Hippocampal formation (tissue), 2 donors: ENCODE measurements at regions not wholly inside any gene's neighbourhood (a gene's known extent, or its start where the extent isn't known, plus 50 kb on each side); places are given as distances from the start of the nearest gene placed in this dataset.
"Not testable (repeated sequence)": the region's sequence is repeated elsewhere in the genome, so short reads cannot be mapped to it uniquely, and the experiment has no call there.

Experiments
- DNase-seq, 2 donors: peaks; one replicate each; lab custom pipeline; 2025; lab: John Stamatoyannopoulos, UW

- DNase-seq = no peak
Observed at GRCh38 chr12:82300611-82301010, 57.6 kb downstream of the CCDC59 start.

GRCh38 chr12:82299319-82300025 lies 58.7 kb downstream of the CCDC59 start:
- no peak for DNase-seq

DNA sequence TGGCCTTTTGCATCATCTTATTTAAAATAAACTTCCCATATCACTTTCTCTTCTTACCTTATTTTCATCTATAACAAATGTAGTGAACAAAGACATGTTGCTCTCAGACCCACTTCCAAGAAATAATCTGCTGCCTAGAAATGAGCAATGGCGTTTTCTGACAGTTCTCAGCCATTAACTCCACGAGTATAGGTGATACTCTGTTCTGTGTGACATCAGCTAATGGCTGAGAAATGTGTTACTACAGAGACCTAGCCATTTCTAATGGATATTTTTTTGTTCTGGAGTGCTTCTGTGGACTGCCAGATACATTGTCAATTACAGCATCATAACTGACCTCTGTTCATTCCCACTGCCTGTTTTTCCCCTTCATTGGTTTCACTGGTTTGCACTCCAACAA lies 67.8 kb downstream of the CCDC59 start:
- DNase-seq = no peak

DNA sequence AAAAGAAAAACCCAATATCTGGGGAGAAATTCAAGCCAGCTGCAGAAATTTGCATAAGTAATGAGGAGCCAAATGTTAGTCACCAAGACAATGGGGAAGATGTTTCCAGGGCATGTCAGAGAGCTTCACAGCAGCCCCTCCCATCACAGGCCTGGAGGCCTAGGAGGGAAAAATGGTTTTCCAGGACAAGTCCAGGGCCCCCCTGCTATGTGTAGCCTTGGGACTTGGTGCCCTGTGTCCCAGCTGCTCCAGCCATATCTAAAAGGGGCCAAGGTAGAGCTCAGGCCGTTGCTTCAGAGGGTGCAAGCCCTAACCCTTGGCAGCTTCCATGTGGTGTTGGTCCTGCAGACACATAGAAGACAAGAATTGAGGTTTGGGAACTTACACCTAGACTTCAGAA lies 76.9 kb downstream of the CCDC59 start:
- DNase-seq = not testable (repeated sequence)

- DNase-seq = no peak
Observed at GRCh38 chr12:82279536-82280058, 78.6 kb downstream of the CCDC59 start.

- no peak for DNase-seq
Observed at GRCh38 chr12:82277582-82277981, 80.6 kb downstream of the CCDC59 start.

- DNase-seq = no peak
Observed at GRCh38 chr12:82242729-82243128, 115.5 kb downstream of the CCDC59 start.

DNA sequence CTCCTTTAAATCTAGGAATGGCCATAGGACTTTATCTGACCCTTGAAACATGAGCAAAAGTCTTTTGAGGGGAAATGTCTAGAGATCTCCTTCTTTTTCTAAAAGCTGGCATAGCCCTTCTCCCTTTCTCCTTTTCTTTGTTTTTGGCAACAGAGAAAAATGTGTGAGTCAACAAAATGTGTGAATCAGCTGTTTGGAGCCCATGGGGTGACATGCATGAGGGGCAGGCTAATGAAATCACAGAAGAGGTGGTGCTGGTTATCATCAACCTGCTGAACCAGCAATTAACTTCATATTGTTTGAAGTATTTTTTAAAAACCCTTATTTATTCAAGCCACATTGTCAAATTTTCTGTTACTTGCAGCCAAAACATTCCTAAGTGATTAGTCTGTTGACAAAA lies 132.3 kb downstream of the CCDC59 start:
- no peak for DNase-seq

GRCh38 chr12:82223426-82223825 lies 134.8 kb downstream of the CCDC59 start:
- DNase-seq = no peak

DNA sequence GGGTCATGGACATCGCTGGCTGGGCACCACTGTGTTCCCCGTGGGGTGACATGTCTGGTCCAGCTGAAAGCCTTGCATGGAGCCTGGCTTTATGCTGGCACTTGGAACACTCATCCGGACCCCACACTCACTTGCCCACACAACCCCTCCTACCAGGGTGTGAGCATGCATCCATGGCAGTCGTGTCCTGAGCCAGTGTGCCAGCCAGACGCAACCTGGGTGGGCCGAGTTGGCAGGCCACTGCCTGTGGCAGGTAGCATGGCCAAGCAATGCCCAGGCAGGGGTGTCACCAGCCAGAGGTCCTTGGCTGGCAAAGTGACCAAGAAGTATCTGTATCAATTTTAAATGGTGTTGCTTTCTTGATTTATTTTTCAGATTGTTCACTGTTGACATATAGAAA lies 141.7 kb downstream of the CCDC59 start:
- no peak for DNase-seq

GRCh38 chr12:82213761-82214160 lies 144.4 kb downstream of the CCDC59 start:
- no peak for DNase-seq

GRCh38 chr12:82210882-82211281 lies 147.3 kb downstream of the CCDC59 start:
- no peak for DNase-seq

DNA sequence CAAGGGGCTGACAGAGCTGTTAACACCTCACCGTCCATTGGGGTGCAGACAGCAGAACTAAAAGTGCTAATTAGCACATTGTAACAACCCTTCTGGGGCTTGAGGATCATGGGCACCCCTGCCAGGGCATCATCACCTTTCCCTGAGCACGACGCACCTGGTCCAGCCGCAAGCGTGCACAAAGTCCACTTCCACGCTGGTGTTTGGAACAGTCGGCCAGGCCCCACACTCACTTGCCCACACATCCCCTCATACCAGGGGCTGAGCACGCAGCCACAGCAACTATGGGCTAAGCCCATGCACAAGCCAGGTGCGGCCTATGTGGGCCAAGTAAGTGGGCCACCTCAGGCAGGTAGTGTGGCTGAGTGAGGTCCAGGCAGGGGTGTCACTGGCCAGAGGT lies 148.7 kb downstream of the CCDC59 start:
- no peak for DNase-seq

GRCh38 chr12:82207556-82207955 lies 150.6 kb downstream of the CCDC59 start:
- no peak for DNase-seq

DNA sequence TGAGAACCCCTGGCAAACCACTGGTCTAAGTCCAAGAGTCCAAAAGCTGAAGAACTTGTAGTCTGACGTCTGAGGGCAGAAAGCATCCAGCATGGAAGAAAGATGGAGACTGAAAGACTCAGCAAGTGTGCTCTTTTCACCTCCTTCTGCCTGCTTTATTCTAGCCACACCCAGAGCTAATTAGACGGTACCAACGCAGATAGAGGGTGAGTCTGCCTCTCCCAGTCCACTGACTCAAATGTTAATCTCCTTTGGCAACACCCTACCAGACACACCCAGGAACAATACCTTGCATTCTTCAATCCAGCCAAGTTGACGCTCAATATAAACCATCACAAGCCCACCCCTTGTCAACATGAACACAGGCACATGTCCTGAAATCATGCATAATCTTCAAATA lies 155.1 kb downstream of the CCDC59 start:
- no peak for DNase-seq

- no peak for DNase-seq
Observed at GRCh38 chr12:82187595-82187994, 170.6 kb downstream of the CCDC59 start.

DNA sequence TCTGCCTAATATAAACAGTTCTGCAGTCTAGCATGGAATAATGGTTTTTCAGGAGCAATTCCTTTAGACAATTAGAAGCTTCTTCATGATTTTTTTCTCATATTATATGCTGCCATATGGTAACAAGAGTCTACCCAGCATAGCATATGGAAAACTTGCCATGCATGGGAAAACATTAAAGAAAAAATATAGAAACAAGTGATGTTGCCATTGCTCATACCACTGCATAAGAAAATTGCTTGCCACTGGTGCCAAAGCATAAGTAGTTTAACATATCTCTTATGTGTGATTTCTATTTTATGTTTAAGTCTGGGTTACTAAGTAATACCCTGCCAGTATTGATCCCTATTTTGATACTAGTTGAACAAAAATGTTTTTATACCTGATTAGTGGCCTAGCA lies 171.2 kb downstream of the CCDC59 start:
- no peak for DNase-seq

GRCh38 chr12:82186282-82186681 lies 171.9 kb downstream of the CCDC59 start:
- DNase-seq = no peak

DNA sequence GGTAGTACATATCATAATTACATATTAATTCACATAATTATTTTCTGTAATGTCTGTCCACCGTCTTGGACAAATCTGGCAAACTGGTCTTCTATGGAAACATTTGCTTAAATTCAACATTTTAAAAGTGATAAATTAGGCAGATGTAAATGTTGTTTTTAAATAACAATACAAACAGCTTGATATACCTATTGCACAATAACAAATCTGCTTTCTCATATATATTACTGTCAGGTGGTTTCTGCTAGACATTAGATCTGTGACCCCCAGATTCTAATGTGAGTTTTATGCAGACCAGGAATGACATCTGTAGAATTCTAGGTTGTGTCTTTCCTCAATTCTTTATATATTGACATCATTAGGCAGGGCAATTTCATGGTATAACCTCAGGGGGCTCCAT lies 173.3 kb downstream of the CCDC59 start:
- no peak for DNase-seq

GRCh38 chr12:82182601-82183190 lies 175.5 kb downstream of the CCDC59 start:
- DNase-seq = no peak

DNA sequence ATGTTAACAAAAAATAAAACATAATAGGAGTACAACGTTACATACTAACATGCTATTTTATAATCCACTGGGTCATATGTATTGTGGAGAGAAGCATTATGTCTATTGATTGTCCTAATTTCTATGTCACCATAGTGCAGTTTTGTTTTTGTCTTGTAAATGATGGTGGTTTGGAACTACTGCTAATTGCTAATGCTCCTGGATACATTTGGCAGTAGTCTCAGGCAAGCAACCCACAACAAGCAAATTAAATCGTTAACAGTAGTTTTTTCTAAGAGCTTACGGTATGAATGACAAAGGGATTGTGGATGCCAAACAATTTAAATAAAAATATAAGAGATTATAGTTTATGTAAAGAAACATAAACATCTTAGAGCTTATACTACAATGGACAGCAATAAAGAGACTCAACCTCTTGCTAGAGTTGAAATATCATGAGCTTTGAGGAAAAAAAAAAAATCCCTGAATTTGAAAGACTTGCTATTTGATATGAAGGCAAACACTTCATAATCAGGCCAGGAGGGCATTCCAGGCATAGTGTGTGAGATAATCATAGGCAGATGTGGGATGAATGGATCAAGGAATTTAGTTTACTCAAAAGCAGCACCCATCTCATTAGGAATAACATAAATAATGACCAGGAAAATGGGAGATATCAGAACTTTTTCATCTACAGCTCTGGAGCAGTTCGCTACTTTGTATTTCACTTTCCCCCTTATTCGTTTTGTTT lies 181.3 kb downstream of the CCDC59 start:
- DNase-seq = no peak

- no peak for DNase-seq
Observed at GRCh38 chr12:82176026-82176425, 182.2 kb downstream of the CCDC59 start.

DNA sequence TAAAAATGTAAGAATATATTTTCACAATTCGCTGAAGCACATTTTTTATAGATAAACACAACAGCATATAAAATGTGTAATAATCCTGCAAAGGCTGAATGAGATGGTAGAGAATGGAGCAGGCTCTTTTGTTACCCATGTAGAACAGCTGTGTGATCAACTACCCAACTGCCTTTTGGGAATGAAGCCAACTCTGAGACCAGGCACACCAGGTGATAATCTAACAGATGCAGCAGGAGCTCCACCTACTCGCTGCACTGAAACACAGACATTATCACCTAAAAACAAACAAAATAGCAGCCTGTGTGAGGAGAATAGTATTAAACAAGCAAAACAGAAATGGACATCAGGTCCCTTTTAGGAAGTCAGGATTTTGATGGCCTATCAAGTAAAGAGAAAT lies 183.3 kb downstream of the CCDC59 start:
- no peak for DNase-seq
